NCI-H1105 (cell line): ENCODE measurements at regions not wholly inside any gene's neighbourhood (a gene's known extent, or its start where the extent isn't known, plus 50 kb on each side); places are given as distances from the start of the nearest gene placed in this dataset.
"Not testable (repeated sequence)": the region's sequence is repeated elsewhere in the genome, so short reads cannot be mapped to it uniquely, and the experiment has no call there.

Experiments
- DNase-seq: peaks from one replicate; lab custom pipeline; 2025; lab: John Stamatoyannopoulos, UW

- DNase-seq: no peak
Observed at GRCh38 chr5:126101901-126102300, 321.3 kb upstream of the GRAMD2B start.

GRCh38 chr5:126103050-126103449 is 320.2 kb upstream of the GRAMD2B start:
- DNase-seq: no peak

- no peak for DNase-seq
Observed at GRCh38 chr5:126103868-126104267, 319.3 kb upstream of the GRAMD2B start.

DNA sequence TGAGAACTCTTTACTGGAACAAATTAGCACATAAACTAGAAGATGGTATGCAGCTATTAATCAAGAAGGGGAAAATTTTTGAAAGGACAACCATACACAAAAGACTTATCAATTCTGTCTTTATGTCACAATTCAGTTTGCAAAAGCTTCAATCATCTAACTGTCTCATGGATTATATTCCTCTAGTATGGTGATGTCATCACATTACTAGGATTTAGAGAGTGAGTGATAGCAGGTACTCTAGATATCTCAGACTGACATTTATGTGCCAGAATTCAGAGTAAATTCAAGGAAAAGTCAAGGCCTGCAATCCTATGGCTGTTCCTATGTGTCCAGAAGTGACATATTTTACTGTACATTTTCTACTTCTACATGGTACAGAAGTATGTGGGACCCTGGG is 318.9 kb upstream of the GRAMD2B start:
- DNase-seq: no peak

DNA sequence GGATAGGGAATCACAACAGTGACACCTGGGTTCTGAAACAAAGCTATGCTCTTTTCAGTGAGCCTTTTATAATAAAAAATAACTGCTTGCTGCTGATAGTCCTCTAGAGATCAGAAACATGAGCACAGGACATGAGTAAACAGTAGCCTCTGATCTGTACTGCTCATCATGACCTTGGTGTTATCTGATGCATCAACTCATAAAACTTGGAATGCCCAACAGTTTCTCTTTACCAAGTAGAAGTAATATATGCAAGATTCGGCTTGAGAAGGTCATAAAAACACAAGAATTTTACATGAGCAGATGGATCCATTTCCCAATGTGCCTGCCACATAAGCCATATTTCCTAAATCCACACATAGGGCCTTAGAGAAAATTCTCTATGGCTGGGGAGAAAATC is 318.3 kb upstream of the GRAMD2B start:
- DNase-seq: no peak

- no peak for DNase-seq
Observed at GRCh38 chr5:126106029-126106428, 317.2 kb upstream of the GRAMD2B start.

DNA sequence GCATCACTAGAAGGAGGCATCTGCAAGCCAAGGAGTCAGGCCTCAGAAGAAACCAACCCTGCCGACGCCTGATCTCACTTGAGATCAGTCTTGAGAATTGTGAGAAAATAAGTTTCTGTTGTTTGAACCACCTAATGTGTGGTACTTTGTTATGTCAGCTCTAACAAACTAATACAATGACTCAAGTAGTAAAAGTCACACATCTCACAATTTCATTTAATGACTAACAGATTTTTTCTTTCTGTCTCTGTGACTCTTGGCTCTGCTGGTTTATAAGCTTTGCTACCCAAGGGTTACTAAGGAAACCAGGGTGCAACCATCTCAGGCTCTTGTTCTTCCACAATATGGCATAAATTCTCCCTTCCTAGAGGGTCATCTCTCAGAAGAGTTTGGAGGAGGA is 315.8 kb upstream of the GRAMD2B start:
- DNase-seq: no peak

GRCh38 chr5:126108470-126108869 is 314.7 kb upstream of the GRAMD2B start:
- no peak for DNase-seq

DNA sequence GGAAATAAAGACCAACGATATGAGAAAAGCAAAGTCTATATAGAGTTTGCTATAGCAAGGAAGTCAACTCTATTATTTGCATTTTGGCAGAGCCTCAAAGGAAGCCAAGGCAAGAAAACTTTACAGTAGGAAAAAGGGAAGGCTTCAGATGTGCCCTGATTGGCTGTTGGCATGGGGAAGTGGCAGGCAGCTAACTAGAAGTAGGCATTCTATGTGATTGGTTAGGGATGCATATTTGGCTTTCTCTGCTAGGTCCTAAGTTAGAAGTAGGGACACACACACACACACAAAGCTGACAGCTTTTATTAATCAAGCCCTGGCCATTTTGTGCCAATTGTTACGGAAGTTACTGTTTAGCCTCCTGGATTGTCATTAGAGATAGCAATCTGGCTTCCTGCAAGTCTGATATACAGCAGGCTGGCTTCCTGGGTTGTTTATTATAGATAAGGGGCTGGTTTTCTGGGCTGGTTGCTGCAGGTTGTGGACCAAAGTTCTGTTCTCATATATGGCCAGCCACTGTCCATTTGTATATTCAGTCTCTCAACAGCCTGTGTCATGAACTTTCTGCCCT is 308.1 kb upstream of the GRAMD2B start:
- DNase-seq: no peak

- DNase-seq: no peak
Observed at GRCh38 chr5:126117044-126117443, 306.2 kb upstream of the GRAMD2B start.

DNA sequence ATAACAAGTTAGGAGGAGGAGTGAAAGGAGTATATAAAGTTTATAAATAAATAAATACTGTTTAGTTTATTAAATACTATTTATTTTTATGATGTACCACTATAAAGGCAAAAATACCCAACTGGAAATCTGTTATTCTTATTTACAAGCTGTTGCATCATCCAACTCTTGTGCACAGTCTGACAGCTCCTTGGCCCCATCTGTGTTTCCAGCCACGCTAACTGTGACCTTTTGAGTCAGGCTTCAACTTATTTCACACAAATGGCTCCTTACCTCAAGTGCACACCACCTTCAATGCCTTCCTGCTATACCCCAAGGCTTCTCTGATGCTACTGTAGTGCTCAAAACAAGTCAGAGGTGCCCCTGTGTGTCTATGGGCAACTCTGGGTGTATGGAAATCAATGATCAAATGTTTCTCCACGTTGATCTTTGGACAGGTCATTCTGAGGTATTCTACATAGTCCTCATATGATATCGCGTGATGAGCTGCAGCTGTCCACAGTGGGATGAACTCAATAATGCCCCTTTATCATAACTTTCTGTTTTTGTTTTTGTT is 303.2 kb upstream of the GRAMD2B start:
- no peak for DNase-seq

DNA sequence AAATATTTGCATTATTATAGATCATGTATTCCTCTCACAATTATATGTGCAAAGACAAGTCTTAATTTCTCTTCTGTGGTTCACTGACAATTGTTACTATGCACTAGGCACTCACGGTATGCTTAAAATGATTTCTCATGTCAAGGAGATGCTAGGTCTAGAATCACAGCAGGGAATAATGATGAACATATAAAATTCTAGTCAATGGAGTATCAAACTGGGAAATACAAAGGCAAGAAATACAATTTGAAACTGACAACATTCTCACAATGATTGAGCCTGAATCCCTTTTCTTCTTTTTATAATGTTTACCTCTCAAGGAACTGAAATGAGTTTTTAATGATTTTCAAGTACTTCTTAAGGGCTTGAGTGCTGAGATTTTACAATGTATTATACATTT is 302.3 kb upstream of the GRAMD2B start:
- DNase-seq: no peak

DNA sequence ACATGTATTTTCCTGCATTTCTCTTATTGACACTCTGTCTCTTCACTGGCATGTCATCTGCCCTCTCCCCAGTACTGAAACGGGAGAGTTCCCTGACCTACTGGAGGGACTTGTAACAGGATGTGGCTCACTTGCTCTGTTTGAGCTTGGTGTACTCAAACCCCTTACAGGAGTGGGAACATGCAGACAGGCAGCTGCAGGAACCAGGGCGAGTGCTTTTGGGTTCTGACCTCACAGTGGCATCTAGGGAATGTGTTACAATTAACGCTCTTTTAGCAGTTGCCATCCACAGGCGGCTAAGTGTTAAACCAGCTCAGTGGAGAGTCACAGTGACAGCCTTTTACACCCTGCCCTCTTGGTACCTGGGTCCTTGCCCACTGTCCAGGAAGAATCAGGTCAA is 300.3 kb upstream of the GRAMD2B start:
- no peak for DNase-seq

DNA sequence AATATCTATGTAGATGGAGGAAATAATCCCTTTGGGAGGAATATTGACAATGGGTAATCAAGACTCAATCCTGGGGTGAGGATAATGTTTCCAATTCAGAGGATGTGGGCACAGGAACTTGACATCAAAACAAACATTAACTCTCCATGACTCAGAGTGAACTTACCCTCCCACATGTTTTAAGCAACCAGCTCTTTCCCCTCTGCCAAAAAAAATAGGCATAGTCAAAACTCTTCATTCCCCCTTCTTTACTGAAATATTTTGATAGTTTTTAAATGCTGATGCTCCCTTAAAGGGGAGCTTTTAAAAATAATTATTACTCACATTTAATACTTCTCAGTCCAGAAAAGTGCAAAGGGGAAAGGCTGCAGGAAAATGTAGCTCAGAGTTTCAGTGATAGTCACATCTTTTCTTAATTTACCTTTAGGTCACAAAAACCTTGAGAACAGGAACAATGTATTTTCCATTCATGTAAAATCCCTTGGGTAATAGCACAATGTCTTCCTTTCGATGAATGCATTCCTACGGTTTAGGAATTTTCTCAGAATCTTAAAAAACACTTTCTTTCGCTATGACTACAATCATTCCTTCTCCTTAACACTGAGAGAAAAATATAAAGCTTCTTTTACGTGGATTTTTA is 298.4 kb upstream of the GRAMD2B start:
- DNase-seq: no peak

- no peak for DNase-seq
Observed at GRCh38 chr5:126125407-126125806, 297.8 kb upstream of the GRAMD2B start.

DNA sequence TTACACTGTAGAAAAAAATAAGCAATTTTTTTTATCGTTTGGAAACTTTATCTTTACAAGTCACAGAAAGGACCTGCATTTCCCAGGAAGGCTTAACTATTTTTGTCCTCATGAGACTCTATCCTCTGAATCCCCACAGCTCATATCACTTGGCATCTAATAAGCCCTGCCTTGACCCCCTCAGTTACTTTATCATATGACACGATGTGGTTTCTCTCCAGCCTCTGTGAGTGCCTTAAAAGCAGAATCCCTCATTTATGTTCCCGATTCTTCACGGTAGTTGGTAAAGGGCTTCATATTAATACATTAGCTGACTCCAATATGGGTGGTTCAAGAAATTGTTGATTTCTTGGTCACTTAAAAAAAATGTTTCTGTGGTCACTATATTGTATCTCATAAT is 296.6 kb upstream of the GRAMD2B start:
- DNase-seq: no peak

GRCh38 chr5:126127371-126127770 is 295.8 kb upstream of the GRAMD2B start:
- not testable (repeated sequence) for DNase-seq

DNA sequence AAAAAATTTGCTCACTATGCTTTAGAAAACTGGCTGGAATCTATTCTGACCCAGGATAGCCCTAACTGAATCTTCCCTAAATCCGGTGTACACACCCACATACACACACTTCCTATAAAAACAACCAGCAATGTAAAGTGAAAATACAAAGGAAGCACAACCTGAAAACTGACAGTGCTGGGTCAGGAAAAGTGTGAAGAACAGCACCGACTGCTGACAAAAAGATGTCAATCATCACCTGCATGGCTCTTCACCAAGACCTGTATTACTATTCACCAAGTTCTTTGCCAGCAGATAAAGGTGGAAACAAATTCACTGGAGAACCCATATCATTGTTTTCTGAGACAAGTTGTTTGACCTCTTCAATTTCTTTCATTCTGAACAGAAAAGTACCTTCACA is 293.8 kb upstream of the GRAMD2B start:
- no peak for DNase-seq

DNA sequence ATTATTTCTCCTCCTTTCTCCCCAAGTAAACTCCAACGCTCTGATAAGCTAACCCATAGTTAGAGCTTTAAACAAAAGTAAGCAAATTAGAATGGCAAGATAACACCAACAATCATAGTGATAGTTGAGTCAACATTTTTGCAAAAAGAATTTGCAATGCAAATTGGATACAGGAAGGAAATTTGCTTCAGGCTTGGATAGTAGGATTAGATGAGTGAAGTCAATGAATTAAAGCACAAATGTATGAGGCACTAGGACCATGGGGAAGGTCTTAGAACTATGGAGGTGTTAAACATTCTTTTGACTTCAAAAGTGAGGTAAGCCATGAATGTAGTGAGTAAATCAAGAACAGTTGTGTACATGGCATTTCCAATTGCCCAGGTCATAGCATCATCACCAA is 289.8 kb upstream of the GRAMD2B start:
- no peak for DNase-seq

- DNase-seq: no peak
Observed at GRCh38 chr5:126137891-126138280, 285.3 kb upstream of the GRAMD2B start.

DNA sequence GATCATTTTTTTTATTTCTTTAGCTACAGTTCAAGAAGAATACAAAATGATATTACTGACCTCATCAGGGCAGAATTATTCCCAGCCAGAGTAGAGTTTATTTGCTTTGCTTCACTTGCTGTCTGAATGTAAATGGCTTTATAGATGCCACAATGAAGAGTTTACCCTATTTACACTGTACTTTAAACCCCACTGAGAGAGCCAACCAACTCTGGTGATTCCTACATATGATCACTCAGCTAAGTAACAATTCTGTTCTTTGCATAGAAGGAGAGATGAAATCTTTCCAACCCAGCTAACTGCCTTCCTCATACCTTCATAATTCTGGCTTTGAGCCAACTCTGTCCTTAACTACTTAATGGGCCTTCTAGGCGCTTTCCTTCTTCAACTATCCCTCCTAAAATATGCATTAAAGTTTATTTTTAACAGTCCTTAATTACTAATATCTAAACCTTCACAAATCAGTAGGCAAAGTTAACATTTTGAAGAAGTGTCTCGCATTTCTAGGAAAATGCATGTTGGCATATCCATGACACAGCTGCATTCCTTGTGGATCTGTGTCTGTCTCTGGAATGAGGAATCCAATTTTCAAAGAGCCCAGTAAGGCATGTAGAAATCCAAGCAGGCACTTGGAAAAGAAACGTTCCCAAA is 284.8 kb upstream of the GRAMD2B start:
- peak; percentile 1 for DNase-seq

DNA sequence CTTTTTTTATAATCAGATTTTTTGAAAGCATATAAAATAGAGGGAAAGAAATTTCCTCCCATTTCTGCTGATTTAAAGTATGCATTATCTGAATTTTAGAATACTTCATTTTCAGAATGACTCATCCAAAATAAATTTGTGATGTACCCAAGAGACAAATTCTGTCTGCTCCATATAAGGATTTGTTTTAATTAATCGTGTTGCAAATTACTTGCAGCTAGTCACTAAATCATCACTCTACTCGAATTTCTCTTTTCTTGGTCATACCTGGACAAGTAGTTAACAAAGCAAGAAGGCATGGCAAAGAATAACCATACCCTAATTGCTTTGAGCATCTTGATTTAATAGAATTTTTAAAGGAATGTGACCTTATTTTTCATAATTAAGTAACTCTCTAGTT is 284.1 kb upstream of the GRAMD2B start:
- no peak for DNase-seq

DNA sequence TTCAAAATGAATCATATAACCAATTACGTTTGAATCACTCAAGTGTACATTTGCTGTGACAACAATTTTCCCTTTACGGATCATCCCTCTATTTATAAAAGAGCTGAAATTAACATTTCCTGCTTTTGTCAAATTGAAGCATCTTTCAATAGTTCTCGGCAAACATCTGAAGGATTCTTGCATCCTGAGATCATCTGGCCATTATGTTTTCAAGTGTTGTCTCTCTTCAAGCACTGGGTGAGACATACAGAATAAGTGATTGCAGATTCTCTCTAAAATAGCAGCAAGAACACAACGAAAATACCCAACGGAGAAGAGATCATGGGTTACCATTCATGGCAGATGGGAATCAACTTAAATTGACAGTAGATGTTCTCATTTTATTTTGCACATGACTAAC is 283.4 kb upstream of the GRAMD2B start:
- no peak for DNase-seq

- no peak for DNase-seq
Observed at GRCh38 chr5:126143622-126144021, 279.6 kb upstream of the GRAMD2B start.
